ENCODE measurements at regions not wholly inside any gene's neighbourhood (a gene's known extent, or its start where the extent isn't known, plus 50 kb on each side); places are given as distances from the start of the nearest gene placed in this dataset.
A peak's percentile ranks its signal among the peaks of the same experiment; 100 is the strongest.

DNA sequence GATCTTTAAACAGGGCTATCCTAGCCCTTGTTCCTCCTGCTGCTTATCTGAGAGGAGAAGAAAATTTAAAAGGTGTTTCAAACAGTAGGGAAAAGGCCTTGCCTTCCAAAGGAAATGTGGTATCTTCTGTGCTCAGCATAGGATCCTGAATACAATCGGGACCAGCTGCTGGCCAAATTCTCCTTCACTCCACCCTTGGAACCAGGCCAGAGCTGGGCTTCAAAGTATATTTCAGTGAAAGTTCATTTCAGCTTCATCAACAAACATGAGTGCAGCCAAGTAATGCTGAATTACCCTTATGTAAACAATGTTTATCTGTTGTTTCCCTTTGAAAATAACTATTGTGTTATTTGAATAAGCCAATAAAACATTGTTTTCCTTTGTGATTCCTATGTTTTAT lies 146.5 kb upstream of the MEOX2 start:
- ATAC-seq (no peak), DNase-seq (peak in 1 of 2 donors; percentile 39)
- Histone ChIP-seq H3K27me3 (ENCODE audit: insufficient read depth in 3 of 3, low read length in 2 of 3) (no peaks in the 10 kb centered on the region), H3K4me3 (no peak overlapping the region), H3K36me3 (ENCODE audit: insufficient read depth in 1 of 2, low read depth in 1 of 2) (no peaks in the 10 kb centered on the region), H3K9me3 (no peaks in the 10 kb centered on the region), H3K27ac (no peak overlapping the region), H3K4me1 (no peaks in the 10 kb centered on the region)
- TF ChIP-seq, protein P1, sequence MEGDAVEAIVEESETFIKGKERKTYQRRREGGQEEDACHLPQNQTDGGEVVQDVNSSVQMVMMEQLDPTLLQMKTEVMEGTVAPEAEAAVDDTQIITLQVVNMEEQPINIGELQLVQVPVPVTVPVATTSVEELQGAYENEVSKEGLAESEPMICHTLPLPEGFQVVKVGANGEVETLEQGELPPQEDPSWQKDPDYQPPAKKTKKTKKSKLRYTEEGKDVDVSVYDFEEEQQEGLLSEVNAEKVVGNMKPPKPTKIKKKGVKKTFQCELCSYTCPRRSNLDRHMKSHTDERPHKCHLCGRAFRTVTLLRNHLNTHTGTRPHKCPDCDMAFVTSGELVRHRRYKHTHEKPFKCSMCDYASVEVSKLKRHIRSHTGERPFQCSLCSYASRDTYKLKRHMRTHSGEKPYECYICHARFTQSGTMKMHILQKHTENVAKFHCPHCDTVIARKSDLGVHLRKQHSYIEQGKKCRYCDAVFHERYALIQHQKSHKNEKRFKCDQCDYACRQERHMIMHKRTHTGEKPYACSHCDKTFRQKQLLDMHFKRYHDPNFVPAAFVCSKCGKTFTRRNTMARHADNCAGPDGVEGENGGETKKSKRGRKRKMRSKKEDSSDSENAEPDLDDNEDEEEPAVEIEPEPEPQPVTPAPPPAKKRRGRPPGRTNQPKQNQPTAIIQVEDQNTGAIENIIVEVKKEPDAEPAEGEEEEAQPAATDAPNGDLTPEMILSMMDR (IDR thresholded peaks at IDR 0.05): no peak
- 14 to 17% (median 15%) methylated on average over 1 of the region's 1 CpG for WGBS, 3 donors
- intact Hi-C loops (cut with DNase I): no loop called here

DNA sequence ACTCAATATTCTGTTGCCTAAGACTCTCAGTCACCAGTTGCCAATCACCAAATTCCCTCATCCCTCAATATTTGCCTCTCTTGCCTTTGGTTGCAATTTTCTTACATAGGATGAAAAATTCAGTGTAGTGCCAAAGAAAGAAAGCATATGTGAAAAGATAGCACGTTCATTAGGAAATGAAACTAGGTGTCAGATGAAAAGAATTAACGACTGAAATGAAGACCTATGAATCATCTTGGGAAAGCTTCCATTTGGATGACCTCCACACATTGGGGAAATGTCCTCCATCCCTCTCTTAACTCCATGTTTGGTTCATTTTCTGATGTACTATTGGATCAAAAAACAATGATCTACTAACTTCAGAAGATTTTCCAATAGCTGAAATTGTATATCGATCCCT lies 145.1 kb upstream of the MEOX2 start:
- Histone ChIP-seq H3K27me3 (ENCODE audit: insufficient read depth in 3 of 3, low read length in 2 of 3) (no peaks in the 10 kb centered on the region), H3K4me1 (no peaks in the 10 kb centered on the region), H3K4me3 (no peak overlapping the region), H3K36me3 (ENCODE audit: insufficient read depth in 1 of 2, low read depth in 1 of 2) (no peaks in the 10 kb centered on the region), H3K27ac (no peak overlapping the region), H3K9me3 (no peaks in the 10 kb centered on the region)
- DNase-seq: no peak
- TF ChIP-seq, protein P1 (IDR thresholded peaks at IDR 0.05): no peak
- WGBS, 3 donors: 38 to 44% (median 38%) methylated on average over 3 of the region's 3 CpGs
- intact Hi-C loops (cut with DNase I): no loop called here
- no peak for ATAC-seq

DNA sequence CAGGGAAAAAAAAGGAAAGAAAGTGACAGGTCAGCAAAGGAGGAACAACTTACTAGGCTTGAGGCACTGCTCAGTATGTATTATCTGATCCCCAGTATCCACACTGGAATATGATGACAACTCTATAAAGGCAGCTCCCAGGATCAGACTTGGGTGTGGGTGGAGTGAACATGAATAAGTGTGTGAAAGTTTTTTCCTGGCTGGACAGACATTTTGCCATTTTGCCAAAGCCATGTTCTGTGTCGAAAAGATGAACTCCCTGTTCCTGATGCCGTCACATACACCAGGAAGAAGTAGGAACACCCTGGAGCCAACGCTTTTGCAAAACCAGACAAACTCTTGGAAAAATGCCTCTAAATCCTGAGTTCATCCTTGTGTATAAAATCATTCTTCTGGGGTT lies 143.2 kb upstream of the MEOX2 start:
- DNase-seq: peak in 1 of 2 donors; percentile 17
- 38 to 63% (median 62%) methylated on average over 3 of the region's 3 CpGs for WGBS, 3 donors
- ATAC-seq: peak in 3 of 4 donors; percentile 53 to 58 (median 57)
- intact Hi-C loops (cut with DNase I): no loop called here
- no peaks in the 10 kb centered on the region for H3K36me3 ChIP-seq (ENCODE audit: insufficient read depth in 1 of 2, low read depth in 1 of 2)
- no peaks in the 10 kb centered on the region for H3K9me3 ChIP-seq
- no peak overlapping the region for H3K27ac ChIP-seq
- no peak overlapping the region for H3K4me3 ChIP-seq
- H3K4me1 ChIP-seq: no peaks in the 10 kb centered on the region
- H3K27me3 ChIP-seq (ENCODE audit: insufficient read depth in 3 of 3, low read length in 2 of 3): no peaks in the 10 kb centered on the region
- TF ChIP-seq, protein P1 (IDR thresholded peaks at IDR 0.05): no peak

DNA sequence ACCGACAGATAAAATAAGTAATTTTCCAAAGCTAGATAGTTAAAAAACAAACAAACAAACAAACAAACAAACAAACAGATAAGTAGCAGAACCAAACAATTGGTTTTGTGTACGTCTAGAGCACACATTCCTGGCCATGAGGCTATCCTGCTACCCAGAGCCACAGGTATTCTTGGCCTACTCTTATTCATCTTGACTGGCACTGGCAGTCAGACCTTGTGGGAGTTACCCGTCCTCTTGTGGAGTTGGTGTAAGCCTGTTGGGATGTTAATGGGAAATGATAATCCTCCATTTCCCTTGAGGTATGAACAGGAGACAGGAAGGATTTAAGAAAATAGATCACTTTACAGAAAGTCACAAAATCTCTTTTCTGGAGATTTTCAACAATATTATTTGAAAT lies 142.4 kb upstream of the MEOX2 start:
- Histone ChIP-seq H3K27ac (no peak overlapping the region), H3K27me3 (ENCODE audit: insufficient read depth in 3 of 3, low read length in 2 of 3) (no peaks in the 10 kb centered on the region), H3K4me1 (no peaks in the 10 kb centered on the region), H3K9me3 (no peaks in the 10 kb centered on the region), H3K36me3 (ENCODE audit: insufficient read depth in 1 of 2, low read depth in 1 of 2) (no peaks in the 10 kb centered on the region), H3K4me3 (no peak overlapping the region)
- TF ChIP-seq, protein P1 (IDR thresholded peaks at IDR 0.05): no peak
- intact Hi-C loops (cut with DNase I): no loop called here
- WGBS, 3 donors: 78 to 90% (median 85%) methylated on average over 3 of the region's 3 CpGs
- ATAC-seq (no peak), DNase-seq (no peak)
